K562 (cell line): ENCODE measurements at regions not wholly inside any gene's neighbourhood (a gene's known extent, or its start where the extent isn't known, plus 50 kb on each side); places are given as distances from the start of the nearest gene placed in this dataset.

Experiments used
- ATAC-seq: fragments of 200-7000 bp; cut with Tn5 transposase; 3 replicates; pipeline ENCODE4 v1.9.1; 2020; ENCODE audit warnings: moderate library complexity
- BruUV-seq: library from RNA; stranded (reverse); fragments of 400-500 nt; replicated peaks from 2 replicates; lab custom pipeline; 2021; lab: Mats Ljungman, UMichigan
- CTCF ChIA-PET: fragments of 300-600 bp; formaldehyde crosslinking; extraction: SDS; loops from one replicate; lab custom pipeline; 2021; ENCODE audit warnings: low intra/inter-chr PET ratio; lab: Yijun Ruan, JAX
- POLR2A ChIA-PET: fragments of 300-600, 350-650 bp; sonication (Branson Sonifier 250); formaldehyde crosslinking; extraction: SDS; loops from one replicate; lab custom pipeline; 2021; ENCODE audit warnings: antibody characterized with exemption, inconsistent platforms; lab: Yijun Ruan, JAX
- DNase-seq, 4 experiments: peaks; one replicate each; pipeline versions ENCODE4 v3.0.0 to v3.0.0-alpha.2; 2011 to 2018; ENCODE audit warnings: low spot score in 3 of 4, mixed read lengths in 3 of 4; ENCODE audit errors: extremely low read depth in 1 of 4
- FAIRE-seq: peaks from 2 replicates; lab custom pipeline; 2011; peaks lifted over from hg19 to GRCh38; lab: Jason Lieb, UNC
- H2AFZ ChIP-seq: 2 replicates; pipeline ENCODE4 v1.6.0; 2011; ENCODE audit warnings: low read depth, low read length, control low read depth, inconsistent platforms
- H3K27ac ChIP-seq: fragments of 200-600 bp; 3 replicates; pipeline ENCODE4 v1.8.0; 2011; ENCODE audit warnings: low read depth, mild to moderate bottlenecking, control low read depth, inconsistent platforms, low read length, moderate library complexity, mixed read lengths; ENCODE audit errors: extremely low read depth
- H3K27me3 ChIP-seq, 2 experiments: fragments of 300-600 bp in 1 of 2; 2 replicates in 1 of 2; 3 replicates in 1 of 2; pipeline versions ENCODE4 v1.6.0 to v1.8.0; 2011; ENCODE audit warnings: inconsistent platforms in 2 of 2, low read length in 2 of 2, mild to moderate bottlenecking in 1 of 2, mixed read lengths in 1 of 2, moderate library complexity in 1 of 2; ENCODE audit not compliant: control insufficient read depth in 2 of 2, insufficient read depth in 2 of 2
- H3K36me3 ChIP-seq: fragments of 300-600 bp; 3 replicates; pipeline ENCODE4 v1.8.0; 2011; ENCODE audit warnings: mild to moderate bottlenecking, low read length, inconsistent platforms; ENCODE audit not compliant: control insufficient read depth, insufficient read depth
- H3K4me1 ChIP-seq, 2 experiments: fragments of 200-600 bp in 1 of 2; replicated peaks in 1 of 2; 2 replicates in 1 of 2; 3 replicates in 1 of 2; pipeline versions ENCODE4 v1.5.1 to v1.8.0; 2011; ENCODE audit warnings: inconsistent platforms in 2 of 2, low read length in 2 of 2, mild to moderate bottlenecking in 1 of 2, mixed read lengths in 1 of 2, moderate library complexity in 1 of 2; ENCODE audit not compliant: control insufficient read depth in 2 of 2, insufficient read depth in 2 of 2
- H3K4me2 ChIP-seq: 2 replicates; pipeline ENCODE4 v1.6.1; 2011; ENCODE audit warnings: low read length, control low read depth, inconsistent platforms, mixed read lengths; ENCODE audit not compliant: insufficient read depth
- H3K4me3 ChIP-seq: fragments of 200-600 bp; sonication (generic), shearing (Covaris generic); 2 replicates; pipeline ENCODE4 v1.5.1; 2016; ENCODE audit warnings: control low read depth, inconsistent platforms
- H3K79me2 ChIP-seq: fragments of 200-600 bp; 3 replicates; pipeline ENCODE4 v1.8.0; 2011; ENCODE audit warnings: low read length, inconsistent platforms; ENCODE audit not compliant: control insufficient read depth, insufficient read depth
- H3K9ac ChIP-seq, 2 experiments: 2 replicates each; pipeline versions ENCODE4 v1.6.0 to v1.6.1; 2011; ENCODE audit warnings: low read depth in 2 of 2, low read length in 2 of 2, control low read depth in 1 of 2, inconsistent platforms in 1 of 2, mild to moderate bottlenecking in 1 of 2, mixed read lengths in 1 of 2; ENCODE audit not compliant: insufficient read depth in 1 of 2
- H3K9me1 ChIP-seq: one replicate; pipeline ENCODE4 v1.6.0; 2011; ENCODE audit warnings: inconsistent platforms, mild to moderate bottlenecking, low read length, moderate library complexity; ENCODE audit not compliant: control insufficient read depth, insufficient read depth
- H3K9me3 ChIP-seq: replicated peaks from 2 replicates; pipeline ENCODE4 v1.5.1; 2011; ENCODE audit warnings: low read depth, low read length, inconsistent platforms; ENCODE audit not compliant: control insufficient read depth, insufficient read depth
- H4K20me1 ChIP-seq: replicated peaks from 2 replicates; pipeline ENCODE4 v1.6.1; 2011; ENCODE audit warnings: low read length, inconsistent platforms, mixed read lengths; ENCODE audit not compliant: control insufficient read depth, insufficient read depth
- ATF1 ChIP-seq, 2 experiments: fragments of 450-650 bp in 1 of 2; IDR thresholded peaks; 2 replicates each; pipeline ENCODE4 v1.6.1; 2016; ENCODE audit warnings: missing compliant biosample characterization in 1 of 2, missing genetic modification characterization in 1 of 2
- HDAC6 ChIP-seq: IDR thresholded peaks from 2 replicates; pipeline ENCODE4 v1.6.1; 2012; ENCODE audit warnings: low read depth, mild to moderate bottlenecking, control low read depth, inconsistent platforms, low read length, moderate library complexity
- ZBTB11 ChIP-seq, 3 experiments: fragments of 200-800 bp in 1 of 3; fragments of 250-450 bp in 1 of 3; fragments of 450-650 bp in 1 of 3; sonication (Bioruptor Pico) in 1 of 3; sonication (Bioruptor generic) in 1 of 3; formaldehyde crosslinking in 1 of 3; IDR thresholded peaks; 2 replicates each; pipeline versions ENCODE4 v1.6.1 to v1.8.0; 2016 to 2022; ENCODE audit warnings: mild to moderate bottlenecking in 2 of 3, missing genetic modification characterization in 2 of 3, missing compliant biosample characterization in 1 of 3, moderate library complexity in 1 of 3
- ZNF174 ChIP-seq: fragments of 250-450 bp; sonication (Bioruptor Pico); IDR thresholded peaks from 2 replicates; pipeline ENCODE4 v1.4.0; 2020; ENCODE audit warnings: mild to moderate bottlenecking
- WGBS: fragments of 100-300 bp; shearing (Covaris generic); methylation state at CpG from one replicate; pipeline ENCODE4 v1.1.6; 2016; ENCODE audit warnings: low coverage, mixed read lengths; ENCODE audit not compliant: insufficient coverage; ENCODE audit errors: missing lambda C conversion rate; 5-methylcytosine and 5-hydroxymethylcytosine counted together
- in situ Hi-C: fragments of 300-500 bp; cut with MboI; formaldehyde crosslinking; loops from 4 replicates; pipeline ENCODE4 v1.15.0; 2018; ENCODE audit warnings: inconsistent platforms, mixed read lengths
- intact Hi-C: fragments of 100-400 bp; cut with micrococcal nuclease; formaldehyde crosslinking; loops from 2 replicates; pipeline ENCODE4 v1.14.2; 2022
- TF ChIP-seq, protein P1 (sequence below): fragments of 450-650 bp; formaldehyde crosslinking; IDR thresholded peaks from 2 replicates; pipeline ENCODE4 v1.4.0; 2020; ENCODE audit warnings: mild to moderate bottlenecking, mixed read lengths

DNA sequence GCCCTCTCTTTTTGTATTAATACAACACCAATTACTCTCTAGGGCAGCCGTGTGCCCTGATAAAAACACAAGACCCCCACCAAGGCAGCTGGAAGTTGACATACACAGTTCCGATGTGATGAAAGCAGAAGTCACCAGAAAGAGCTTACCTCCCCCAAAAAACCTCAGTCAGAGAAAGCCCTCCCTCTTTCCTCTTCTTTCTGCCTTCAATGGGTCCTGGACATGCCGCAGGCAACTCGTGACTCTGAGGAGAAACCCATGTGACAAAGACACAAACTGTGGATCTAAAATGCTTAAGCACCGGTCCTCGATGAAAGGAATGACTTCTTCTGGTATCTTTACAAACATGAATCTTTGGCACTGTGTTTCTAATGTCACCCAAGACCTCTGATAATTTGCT, 117.7 kb upstream of the CCDC28A start:
- CTCF ChIA-PET, result no interaction called here
- intact Hi-C loops, result no loop called here

More for the DNA sequence above, 117.7 kb upstream of the CCDC28A start:
- TF ChIP-seq ZNF174 (CRISPR knock-in tag) (no peak), ATF1 (CRISPR knock-in tag; IDR thresholded peaks at IDR 0.05) (no peak), ATF1 (tag; IDR thresholded peaks at IDR 0.05) (no peak), ZBTB11 (CRISPR knock-in tag; IDR thresholded peaks at IDR 0.05) (no peak), HDAC6 (no peak)
- TF ChIP-seq, protein P1, sequence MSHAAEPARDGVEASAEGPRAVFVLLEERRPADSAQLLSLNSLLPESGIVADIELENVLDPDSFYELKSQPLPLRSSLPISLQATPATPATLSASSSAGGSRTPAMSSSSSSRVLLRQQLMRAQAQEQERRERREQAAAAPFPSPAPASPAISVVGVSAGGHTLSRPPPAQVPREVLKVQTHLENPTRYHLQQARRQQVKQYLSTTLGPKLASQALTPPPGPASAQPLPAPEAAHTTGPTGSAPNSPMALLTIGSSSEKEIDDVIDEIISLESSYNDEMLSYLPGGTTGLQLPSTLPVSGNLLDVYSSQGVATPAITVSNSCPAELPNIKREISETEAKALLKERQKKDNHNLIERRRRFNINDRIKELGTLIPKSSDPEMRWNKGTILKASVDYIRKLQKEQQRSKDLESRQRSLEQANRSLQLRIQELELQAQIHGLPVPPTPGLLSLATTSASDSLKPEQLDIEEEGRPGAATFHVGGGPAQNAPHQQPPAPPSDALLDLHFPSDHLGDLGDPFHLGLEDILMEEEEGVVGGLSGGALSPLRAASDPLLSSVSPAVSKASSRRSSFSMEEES (CRISPR knock-in tag), result peak; percentile 40
- H3K4me1 ChIP-seq, result no peaks in the 10 kb centered on the region
- no peak for ATAC-seq
- no peaks in the 10 kb centered on the region for H3K9me3 ChIP-seq
- no peaks in the 10 kb centered on the region for H3K36me3 ChIP-seq
- no TSS peak for BruUV-seq
- H3K27me3 ChIP-seq, result peaks cover 5 to 9% of the 10 kb centered on the region in 2 experiments; a peak in 3 of 5 replicates
- H4K20me1 ChIP-seq, result no peaks in the 10 kb centered on the region
- no peak for FAIRE-seq
- H3K4me3 ChIP-seq, result no peak overlapping the region
- no peak overlapping the region for H3K27ac ChIP-seq
- in situ Hi-C loops, result no loop called here
- H3K4me2 ChIP-seq, result no peak overlapping the region
- 4% methylated on average over 6 of the region's 6 CpGs for WGBS
- DNase-seq, result no peak
- H3K9me1 ChIP-seq, result no peaks in the 10 kb centered on the region
- POLR2A ChIA-PET, result interaction anchor here (1.5 kb wide), 1 partner anchor 15 kb away, joined by 4 read pairs; no protein-coding TSS in a partner anchor
- no peak overlapping the region for H2AFZ ChIP-seq
- H3K79me2 ChIP-seq, result no peaks in the 10 kb centered on the region
- no peak overlapping the region for H3K9ac ChIP-seq
